ENCODE measurements at regions not wholly inside any gene's neighbourhood (a gene's known extent, or its start where the extent isn't known, plus 50 kb on each side); places are given as distances from the start of the nearest gene placed in this dataset.

- H3K4me3 ChIP-seq (ENCODE audit: extremely low read depth in 1 of 4, insufficient read depth in 2 of 4, low read depth in 3 of 4, low read length in 4 of 4): no peak overlapping the region
- ChIA-PET POLR2A (ENCODE audit: partially characterized antibody) (no interaction called here), CTCF (ENCODE audit: partially characterized antibody) (no interaction called here)
Measured at GRCh38 chr4:148574911-148575310, 132.7 kb upstream of the NR3C2 start.

More at GRCh38 chr4:148574911-148575310, 132.7 kb upstream of the NR3C2 start:
- Histone ChIP-seq H2BK15ac (ENCODE audit: low read length) (no peak overlapping the region), H4K5ac (ENCODE audit: insufficient read length, low read depth, low read length) (no peak overlapping the region), H3K36me3 (ENCODE audit: control insufficient read depth in 2 of 4, insufficient read depth in 4 of 4, low read length in 3 of 4) (no peaks in the 10 kb centered on the region), H3K9me3 (ENCODE audit: insufficient read depth in 2 of 2, low read depth in 1 of 2, low read length in 1 of 2) (peaks cover 0 to 2% of the 10 kb centered on the region in 2 experiments; a peak in 1 of 4 replicates), H3K4ac (replicated peaks; ENCODE audit: insufficient read length, low read depth, low read length) (no peak overlapping the region), H3K18ac (ENCODE audit: extremely low read depth, low read length) (no peak overlapping the region), H3K79me2 (ENCODE audit: control insufficient read depth in 1 of 2, insufficient read depth in 2 of 2, low read length in 2 of 2) (no peaks in the 10 kb centered on the region), H3K23me2 (ENCODE audit: low read depth, low read length) (no peaks in the 10 kb centered on the region), H3K27ac (ENCODE audit: low read depth, low read length) (no peak overlapping the region), H3K9ac (replicated peaks in 1 of 4; ENCODE audit: extremely low read depth in 1 of 4, low read depth in 3 of 4, low read length in 3 of 4) (no peak overlapping the region), H2BK5ac (ENCODE audit: low read depth, low read length) (no peak overlapping the region), H3K4me2 (ENCODE audit: insufficient read depth in 1 of 2, low read depth in 2 of 2, low read length in 2 of 2) (no peak overlapping the region), H4K8ac (ENCODE audit: extremely low read depth, insufficient read depth, low read length) (no peak overlapping the region), H2BK12ac (ENCODE audit: low read depth, low read length) (no peak overlapping the region), H2AK5ac (ENCODE audit: low read depth, low read length) (no peak overlapping the region), H2BK120ac (replicated peaks; ENCODE audit: low read depth, low read length) (no peak overlapping the region), H4K20me1 (replicated peaks in 1 of 2; ENCODE audit: control insufficient read depth in 1 of 2, insufficient read depth in 2 of 2, low read length in 2 of 2) (no peaks in the 10 kb centered on the region), H2AFZ (ENCODE audit: low read length) (no peak overlapping the region), H3K27me3 (replicated peaks in 1 of 4; ENCODE audit: control insufficient read depth in 3 of 4, extremely low read depth in 1 of 4, insufficient read depth in 3 of 4, low read length in 3 of 4) (no peaks in the 10 kb centered on the region; a peak in 1 of 7 replicates), H2BK20ac (ENCODE audit: low read length) (no peak overlapping the region), H3K79me1 (ENCODE audit: low read depth, low read length) (no peaks in the 10 kb centered on the region), H3K14ac (ENCODE audit: insufficient read length) (no peak overlapping the region), H3K56ac (replicated peaks; ENCODE audit: insufficient read length, low read depth, low read length) (no peak overlapping the region), H3K23ac (ENCODE audit: insufficient read length) (no peak overlapping the region), H4K91ac (replicated peaks; ENCODE audit: insufficient read length, low read length) (no peak overlapping the region), H3K4me1 (replicated peaks in 1 of 4; ENCODE audit: control insufficient read depth in 3 of 4, insufficient read depth in 4 of 4, low read length in 3 of 4) (no peaks in the 10 kb centered on the region)
- FAIRE-seq (no peak), DNase-seq (ENCODE audit: low read depth in 1 of 2, low spot score in 2 of 2) (no peak)
- TF ChIP-seq FOSL1 (IDR thresholded peaks at IDR 0.05; ENCODE audit: insufficient read depth, low read depth, low read length): no peak
- no peak for TF ChIP-seq RNF2 (IDR thresholded peaks at IDR 0.05; ENCODE audit: borderline replicate concordance, low read depth, low read length, missing control alignments, poor library complexity, severe bottlenecking)
- no peak for TF ChIP-seq JUN (IDR thresholded peaks at IDR 0.05; ENCODE audit: low read depth, low read length)
- no peak for TF ChIP-seq SP4 (IDR thresholded peaks at IDR 0.05; ENCODE audit: low read length)
- no peak for TF ChIP-seq ASH2L (IDR thresholded peaks at IDR 0.05; ENCODE audit: low read length)
- no peak for TF ChIP-seq JUND (IDR thresholded peaks at IDR 0.05; ENCODE audit: low read length)
- TF ChIP-seq CHD1 (IDR thresholded peaks at IDR 0.05; ENCODE audit: low read depth, low read length): no peak
- TF ChIP-seq EGR1 (IDR thresholded peaks at IDR 0.05; ENCODE audit: borderline replicate concordance, low read depth, low read length): no peak
- TF ChIP-seq CTBP2 (IDR thresholded peaks at IDR 0.05; ENCODE audit: borderline replicate concordance, insufficient read depth, insufficient read length, low read length): no peak
- no peak for TF ChIP-seq POU5F1 (IDR thresholded peaks at IDR 0.05; ENCODE audit: low read depth, low read length)
- TF ChIP-seq SIN3A (conservative IDR thresholded peaks at IDR 0.05 in 1 of 2, IDR thresholded peaks at IDR 0.05 in 1 of 2; ENCODE audit: low read depth in 1 of 2, low read length in 2 of 2): no peak
- TF ChIP-seq ATF2 (IDR thresholded peaks at IDR 0.05; ENCODE audit: low read length): no peak
- WGBS, 2 experiments (ENCODE audit: extremely low coverage in 1 of 2, insufficient coverage in 1 of 2, insufficient read length in 1 of 2, insufficient replicate concordance in 2 of 2, low coverage in 1 of 2, low lambda C conversion rate in 2 of 2, missing lambda C conversion rate in 1 of 2): 93% methylated on average over 6 of the region's 6 CpGs; no CpG with 5 or more reads in 1 of the 2 experiments

Measured in H1 (cell line).